HG03095 (cell line): ENCODE measurements at regions not wholly inside any gene's neighbourhood (a gene's known extent, or its start where the extent isn't known, plus 50 kb on each side); places are given as distances from the start of the nearest gene placed in this dataset.

Experiments used
- ATAC-seq: cut with Tn5 transposase; IDR thresholded peaks from one replicate; pipeline ENCODE4 v1.9.1; 2021; ENCODE audit warnings: moderate library complexity; ENCODE audit not compliant: unreplicated experiment

- ATAC-seq: no peak
These were observed 358.4 kb upstream of the SOX5 start for GRCh38 chr12:24307716-24308335.

GRCh38 chr12:24307153-24307552 is 357.7 kb upstream of the SOX5 start:
- ATAC-seq: no peak

GRCh38 chr12:24306001-24306400 is 356.5 kb upstream of the SOX5 start:
- no peak for ATAC-seq

- ATAC-seq: no peak
These were observed 354.8 kb upstream of the SOX5 start for GRCh38 chr12:24304285-24304684.

GRCh38 chr12:24302708-24303107 is 353.2 kb upstream of the SOX5 start:
- ATAC-seq: no peak

DNA sequence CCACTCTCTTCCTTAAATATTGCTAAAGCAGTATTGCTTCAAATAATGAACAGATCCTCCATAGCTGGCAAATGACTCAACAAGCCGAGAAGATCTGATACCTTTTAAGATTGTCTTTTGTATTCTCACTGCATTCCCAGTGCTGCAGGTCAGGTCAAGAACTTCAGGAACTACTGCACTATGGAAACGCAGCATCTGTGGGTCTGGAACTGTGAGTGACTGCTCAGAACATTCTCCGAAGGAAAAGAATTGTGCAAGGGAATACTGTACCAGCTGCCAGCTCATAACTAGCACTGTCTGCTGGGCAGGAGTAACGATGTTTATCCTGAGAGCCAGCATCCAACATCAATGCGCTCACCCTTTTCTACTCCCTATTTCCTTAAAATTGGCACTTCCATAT is 348.0 kb upstream of the SOX5 start:
- no peak for ATAC-seq

DNA sequence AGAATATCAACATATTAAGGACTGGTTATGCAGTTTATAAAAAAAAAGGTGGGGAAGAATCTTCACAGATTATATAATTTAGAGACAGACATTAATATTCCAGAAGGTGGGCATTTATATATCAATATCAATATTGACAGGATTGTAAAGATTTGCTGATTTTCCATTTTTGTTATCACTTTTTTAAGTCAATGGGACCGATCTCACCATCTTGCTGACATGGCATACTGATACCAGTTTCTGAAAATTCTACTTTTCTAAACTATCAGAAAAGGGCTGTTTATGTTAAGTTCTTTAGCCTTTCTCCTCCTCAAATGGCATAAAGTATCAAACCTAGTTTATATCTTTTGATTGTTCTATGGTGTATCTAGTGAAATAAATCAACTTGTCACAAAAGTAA is 344.1 kb upstream of the SOX5 start:
- ATAC-seq: no peak

DNA sequence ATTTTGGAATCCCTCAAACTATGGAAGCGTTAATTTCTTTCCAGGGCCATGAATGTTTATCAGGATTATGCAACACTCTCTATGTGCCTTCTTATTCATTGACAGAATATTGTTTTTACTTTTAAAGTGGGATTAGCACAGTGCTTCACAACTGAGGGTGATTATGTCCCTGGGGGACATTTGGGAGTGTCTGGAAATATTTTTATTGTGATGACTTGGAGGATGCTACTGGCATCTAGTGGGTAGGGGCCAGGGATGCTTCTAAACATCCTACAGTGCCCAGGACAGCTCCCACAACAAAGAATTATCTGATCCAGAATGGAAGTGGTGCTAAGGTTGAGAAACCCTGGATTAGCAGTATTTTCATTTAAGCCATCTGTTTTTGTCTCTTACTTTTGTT is 338.5 kb upstream of the SOX5 start:
- no peak for ATAC-seq

DNA sequence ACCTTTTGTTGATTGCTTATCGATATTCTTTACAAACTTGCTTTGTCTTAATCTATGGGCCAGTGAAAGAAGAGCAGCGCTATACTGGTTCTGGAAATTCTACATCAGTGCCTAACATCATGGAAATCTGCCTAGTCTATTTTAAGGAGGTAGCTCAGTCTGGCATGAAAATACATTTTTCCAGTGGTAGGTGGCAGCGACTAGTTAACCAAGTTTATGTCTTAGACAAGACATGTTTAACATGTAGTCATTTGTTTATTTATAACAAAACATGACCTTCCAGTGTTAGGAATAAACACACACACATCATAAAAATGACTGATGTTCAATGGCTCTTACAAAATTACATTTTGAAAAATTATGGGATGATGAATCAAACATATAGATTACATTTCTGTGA is 336.0 kb upstream of the SOX5 start:
- ATAC-seq: no peak

DNA sequence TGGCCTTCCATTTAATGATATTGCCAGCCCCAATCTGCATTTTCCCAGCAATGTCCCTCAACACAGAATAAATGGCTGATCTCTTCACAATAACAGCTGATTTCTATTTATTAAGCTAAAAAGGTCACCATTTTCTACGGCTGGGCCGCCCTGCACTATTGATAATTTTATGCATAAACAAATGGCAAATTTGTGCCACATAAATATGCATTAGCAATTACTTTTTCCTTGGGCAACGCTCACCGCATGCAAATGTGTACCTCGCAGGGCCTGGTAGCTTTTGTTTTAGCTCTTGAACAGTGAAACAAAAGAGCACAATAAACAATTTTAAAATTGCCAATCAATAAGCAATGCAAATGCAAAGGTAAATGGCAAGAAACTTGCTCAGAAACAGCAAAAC is 331.9 kb upstream of the SOX5 start:
- no peak for ATAC-seq

DNA sequence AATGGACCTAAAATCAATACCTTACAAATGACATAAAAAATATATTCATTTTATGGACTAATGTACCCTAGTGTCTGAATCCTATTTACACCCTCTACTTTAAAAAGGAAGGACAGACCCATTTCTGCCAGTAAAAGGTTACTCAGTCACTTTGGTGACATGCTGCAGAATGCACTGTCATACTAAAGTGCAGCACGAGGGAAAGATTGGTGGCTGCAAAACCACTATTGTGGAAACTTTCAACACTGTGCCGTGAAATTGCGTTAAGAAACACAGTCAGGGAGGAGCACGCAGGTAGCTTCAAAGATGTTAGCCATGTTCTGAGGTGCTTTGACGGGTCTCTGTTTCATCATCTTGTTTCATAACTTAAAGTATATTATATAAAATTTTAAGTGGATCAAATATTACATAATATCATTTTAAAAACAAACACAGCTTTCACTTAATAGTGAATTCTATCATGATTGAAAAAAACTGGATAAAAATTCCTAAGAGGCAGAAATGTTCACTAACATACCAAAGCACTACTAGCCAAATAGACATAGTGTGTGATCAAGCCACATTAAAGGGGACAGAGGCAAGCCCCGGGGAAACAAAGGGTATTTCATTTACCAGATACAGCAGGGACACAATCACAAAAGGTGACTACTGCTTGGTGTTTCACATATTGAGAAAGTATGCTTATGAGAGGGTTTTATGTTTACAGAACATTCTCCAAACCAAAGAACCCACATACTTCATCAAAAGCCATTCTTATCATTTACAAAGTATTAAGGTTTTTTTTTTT is 330.8 kb upstream of the SOX5 start:
- ATAC-seq: no peak

- no peak for ATAC-seq
These were observed 329.4 kb upstream of the SOX5 start for GRCh38 chr12:24278832-24279231.

GRCh38 chr12:24270965-24271364 is 321.5 kb upstream of the SOX5 start:
- no peak for ATAC-seq

- no peak for ATAC-seq
These were observed 321.0 kb upstream of the SOX5 start for GRCh38 chr12:24270464-24270863.

GRCh38 chr12:24268663-24269186 is 319.3 kb upstream of the SOX5 start:
- no peak for ATAC-seq

DNA sequence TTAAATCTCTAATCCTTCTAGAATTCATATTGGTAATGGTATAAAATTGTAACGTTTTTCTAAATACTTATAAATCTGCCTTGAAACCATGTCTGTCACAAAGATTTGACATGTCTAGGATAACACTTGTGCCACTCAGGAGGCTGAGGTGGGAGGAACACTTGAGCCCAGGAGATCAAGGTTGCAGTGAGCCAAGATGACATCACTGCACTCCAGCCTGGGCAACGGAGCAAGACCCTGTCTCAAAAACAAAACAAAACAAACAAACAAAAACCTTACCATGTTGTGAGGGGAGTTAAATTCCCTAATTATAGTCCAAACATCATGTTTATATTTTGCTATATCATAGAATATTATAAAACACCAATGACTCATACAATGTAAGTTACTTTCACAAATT is 317.5 kb upstream of the SOX5 start:
- ATAC-seq: no peak

GRCh38 chr12:24256684-24257083 is 307.2 kb upstream of the SOX5 start:
- no peak for ATAC-seq

DNA sequence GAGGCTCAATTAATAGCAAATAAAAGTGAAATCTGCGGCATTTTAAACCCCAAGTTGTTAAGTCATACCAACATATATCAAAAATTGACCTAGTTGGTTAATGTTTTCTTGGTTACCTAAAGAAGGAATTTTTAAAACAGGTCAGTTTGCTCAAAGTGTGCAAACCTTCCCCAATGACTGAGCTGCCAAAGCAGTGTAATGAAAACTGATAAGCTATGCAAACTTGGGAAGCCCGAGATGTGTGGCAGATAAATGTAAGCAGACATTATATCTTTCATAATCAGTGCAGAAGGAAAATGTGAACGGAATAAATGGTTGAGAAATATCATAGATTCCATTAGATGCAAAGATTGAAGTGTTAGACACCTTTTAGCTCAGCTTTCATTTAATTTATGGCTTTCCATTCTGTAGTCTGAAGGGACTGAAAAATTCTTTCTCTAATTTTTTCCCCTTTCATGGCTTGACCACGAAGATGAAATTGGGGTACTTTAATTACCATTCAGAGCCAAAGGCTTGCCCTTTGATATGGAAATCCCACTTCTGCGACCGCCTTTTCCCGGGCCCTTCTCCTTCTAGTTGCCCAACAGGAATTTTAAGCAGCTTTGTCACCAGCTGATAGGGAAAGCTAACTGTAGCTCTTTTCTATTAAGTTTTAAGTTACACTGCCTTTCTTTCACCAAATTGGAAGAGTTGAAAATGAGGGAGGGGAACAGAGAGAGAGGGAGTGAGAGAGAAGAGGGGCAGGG is 306.6 kb upstream of the SOX5 start:
- ATAC-seq: no peak

DNA sequence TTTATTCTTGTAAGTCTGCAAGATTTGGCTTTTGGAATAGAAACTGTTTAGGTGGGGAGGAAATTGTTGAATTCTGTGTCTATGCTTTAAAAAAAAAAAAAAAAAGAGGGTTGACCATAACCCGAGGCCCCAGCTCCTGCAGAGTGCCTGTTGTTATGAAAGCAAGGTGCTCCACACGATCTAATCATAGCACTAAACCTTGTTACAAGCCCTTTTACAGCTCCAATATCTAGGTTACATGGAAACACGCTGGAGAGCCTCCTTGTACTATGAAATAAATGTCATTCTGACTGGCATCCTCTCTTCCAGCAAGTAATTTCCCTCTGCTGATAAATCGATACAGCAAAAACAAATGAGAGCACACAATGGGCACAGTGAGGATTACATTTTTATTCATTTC is 303.1 kb upstream of the SOX5 start:
- no peak for ATAC-seq

- no peak for ATAC-seq
These were observed 297.5 kb upstream of the SOX5 start for GRCh38 chr12:24246934-24247333.

DNA sequence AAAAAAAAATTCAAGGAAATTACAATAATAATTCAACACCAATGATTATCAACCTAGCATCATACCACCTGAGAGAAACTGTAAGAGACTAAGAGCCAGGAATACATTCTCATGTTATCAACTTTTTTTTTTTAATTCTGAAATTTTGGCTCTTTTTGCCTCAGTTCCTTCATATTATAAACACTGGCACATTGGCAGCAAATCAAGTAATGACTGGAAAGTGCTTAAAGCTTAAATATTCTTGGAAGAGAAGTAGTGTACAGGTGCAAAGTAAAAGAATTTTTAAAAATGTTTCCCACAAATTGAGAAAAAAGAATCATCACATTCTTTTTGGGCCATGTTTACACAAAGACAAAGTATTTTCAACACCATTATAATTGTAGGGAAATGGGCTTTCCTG is 296.9 kb upstream of the SOX5 start:
- no peak for ATAC-seq

DNA sequence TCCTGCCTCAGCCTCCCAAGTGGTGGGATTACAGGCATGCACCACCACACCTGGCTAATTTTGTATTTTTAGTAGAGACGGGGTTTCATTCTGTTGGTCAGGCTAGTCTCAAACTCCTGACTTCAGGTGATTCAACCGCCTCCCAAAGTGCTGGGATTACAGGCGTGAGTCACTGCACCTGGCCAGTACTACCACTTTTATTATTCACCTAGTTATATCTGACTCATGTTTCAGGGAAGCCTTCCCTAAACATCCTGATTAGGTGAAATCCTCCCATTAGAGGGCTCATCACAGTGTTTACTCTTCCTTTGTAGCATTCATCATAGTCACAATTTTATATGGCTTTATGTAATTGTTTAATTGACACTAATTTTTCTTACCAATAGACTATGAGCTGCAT is 295.3 kb upstream of the SOX5 start:
- ATAC-seq: no peak
